Body of pancreas (tissue), 4 donors: ENCODE measurements at regions not wholly inside any gene's neighbourhood (a gene's known extent, or its start where the extent isn't known, plus 50 kb on each side); places are given as distances from the start of the nearest gene placed in this dataset.

Experiments used
- POLR2A ChIP-seq, 3 donors: fragments of 450-650 bp; IDR thresholded peaks; one replicate each; pipeline ENCODE4 v1.6.1; 2016; ENCODE audit warnings: antibody characterized with exemption in 3 of 3, mild to moderate bottlenecking in 2 of 3
- TF ChIP-seq, protein P1 (sequence below), 7 experiments: fragments of 450-650 bp in 4 of 7; fragments of 200-600 bp in 3 of 7; sonication (generic) in 3 of 7; IDR thresholded peaks; one replicate each; pipeline ENCODE4 v1.5.1; 2016 to 2019; ENCODE audit warnings: antibody characterized with exemption in 7 of 7

DNA sequence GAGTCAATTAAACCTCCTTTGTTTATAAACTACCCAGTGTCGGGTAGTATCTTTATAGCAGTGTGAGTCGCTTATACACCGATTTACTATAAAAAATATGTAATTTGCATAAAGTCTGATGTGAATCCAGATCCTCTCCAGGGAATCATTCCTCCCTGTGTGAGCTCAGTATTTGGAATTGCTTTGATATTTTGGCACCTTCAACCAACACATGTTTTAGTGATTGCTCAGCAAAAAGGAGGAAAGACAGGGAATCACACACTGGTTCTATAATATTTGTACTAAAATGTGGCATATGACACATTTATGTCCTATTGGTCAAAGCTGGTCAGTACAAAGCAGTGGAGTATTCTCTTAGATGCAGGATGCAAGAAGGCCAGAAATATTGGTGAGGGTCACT is 703.9 kb upstream of the ATXN7L3B start:
- TF ChIP-seq, protein P1, sequence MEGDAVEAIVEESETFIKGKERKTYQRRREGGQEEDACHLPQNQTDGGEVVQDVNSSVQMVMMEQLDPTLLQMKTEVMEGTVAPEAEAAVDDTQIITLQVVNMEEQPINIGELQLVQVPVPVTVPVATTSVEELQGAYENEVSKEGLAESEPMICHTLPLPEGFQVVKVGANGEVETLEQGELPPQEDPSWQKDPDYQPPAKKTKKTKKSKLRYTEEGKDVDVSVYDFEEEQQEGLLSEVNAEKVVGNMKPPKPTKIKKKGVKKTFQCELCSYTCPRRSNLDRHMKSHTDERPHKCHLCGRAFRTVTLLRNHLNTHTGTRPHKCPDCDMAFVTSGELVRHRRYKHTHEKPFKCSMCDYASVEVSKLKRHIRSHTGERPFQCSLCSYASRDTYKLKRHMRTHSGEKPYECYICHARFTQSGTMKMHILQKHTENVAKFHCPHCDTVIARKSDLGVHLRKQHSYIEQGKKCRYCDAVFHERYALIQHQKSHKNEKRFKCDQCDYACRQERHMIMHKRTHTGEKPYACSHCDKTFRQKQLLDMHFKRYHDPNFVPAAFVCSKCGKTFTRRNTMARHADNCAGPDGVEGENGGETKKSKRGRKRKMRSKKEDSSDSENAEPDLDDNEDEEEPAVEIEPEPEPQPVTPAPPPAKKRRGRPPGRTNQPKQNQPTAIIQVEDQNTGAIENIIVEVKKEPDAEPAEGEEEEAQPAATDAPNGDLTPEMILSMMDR (IDR thresholded peaks at IDR 0.05): no peak
- TF ChIP-seq POLR2A (IDR thresholded peaks at IDR 0.05): no peak
